ENCODE measurements at regions not wholly inside any gene's neighbourhood (a gene's known extent, or its start where the extent isn't known, plus 50 kb on each side); places are given as distances from the start of the nearest gene placed in this dataset.

DNA sequence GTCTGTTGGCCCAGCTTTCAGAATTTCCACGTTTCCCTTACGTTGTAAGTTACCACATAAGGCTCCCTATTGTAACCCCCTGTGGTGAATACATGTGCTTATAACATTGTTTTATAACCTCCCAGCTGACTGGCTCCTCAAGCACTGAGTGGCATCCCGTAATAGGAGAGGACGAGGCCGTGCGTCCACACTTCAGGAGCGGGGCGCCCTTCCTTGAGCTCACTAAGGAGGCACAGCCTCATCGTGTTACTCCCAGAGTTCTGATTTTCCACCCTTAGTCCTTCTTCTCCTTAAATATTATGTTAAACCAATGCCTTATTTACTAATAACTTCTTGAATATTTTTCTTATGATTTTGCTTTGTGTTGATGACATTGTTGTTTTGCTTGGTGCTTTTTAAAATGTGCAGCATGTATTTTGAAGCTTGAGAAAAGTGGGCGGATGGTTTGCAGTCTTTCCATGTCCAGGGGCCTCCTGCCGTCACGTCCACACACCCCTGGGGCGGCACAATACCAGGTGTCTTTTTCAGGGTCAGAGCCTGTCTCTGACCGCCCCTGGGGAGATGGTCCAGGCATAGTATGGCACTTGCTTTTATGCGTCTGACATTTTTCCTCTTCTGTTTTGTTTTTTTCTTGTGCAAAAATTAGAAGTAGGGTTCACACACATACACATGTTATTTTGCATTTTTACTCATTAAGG, 181.8 kb downstream of the DLL1 start:
- TF ChIP-seq, protein P1, sequence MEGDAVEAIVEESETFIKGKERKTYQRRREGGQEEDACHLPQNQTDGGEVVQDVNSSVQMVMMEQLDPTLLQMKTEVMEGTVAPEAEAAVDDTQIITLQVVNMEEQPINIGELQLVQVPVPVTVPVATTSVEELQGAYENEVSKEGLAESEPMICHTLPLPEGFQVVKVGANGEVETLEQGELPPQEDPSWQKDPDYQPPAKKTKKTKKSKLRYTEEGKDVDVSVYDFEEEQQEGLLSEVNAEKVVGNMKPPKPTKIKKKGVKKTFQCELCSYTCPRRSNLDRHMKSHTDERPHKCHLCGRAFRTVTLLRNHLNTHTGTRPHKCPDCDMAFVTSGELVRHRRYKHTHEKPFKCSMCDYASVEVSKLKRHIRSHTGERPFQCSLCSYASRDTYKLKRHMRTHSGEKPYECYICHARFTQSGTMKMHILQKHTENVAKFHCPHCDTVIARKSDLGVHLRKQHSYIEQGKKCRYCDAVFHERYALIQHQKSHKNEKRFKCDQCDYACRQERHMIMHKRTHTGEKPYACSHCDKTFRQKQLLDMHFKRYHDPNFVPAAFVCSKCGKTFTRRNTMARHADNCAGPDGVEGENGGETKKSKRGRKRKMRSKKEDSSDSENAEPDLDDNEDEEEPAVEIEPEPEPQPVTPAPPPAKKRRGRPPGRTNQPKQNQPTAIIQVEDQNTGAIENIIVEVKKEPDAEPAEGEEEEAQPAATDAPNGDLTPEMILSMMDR (IDR thresholded peaks at IDR 0.05; ENCODE audit: insufficient read depth, low read depth, low read length, missing control alignments), result no peak
- DNase-seq (ENCODE audit: low read depth), result no peak
- H3K4me3 ChIP-seq (ENCODE audit: low read length), result no peak overlapping the region

DNA sequence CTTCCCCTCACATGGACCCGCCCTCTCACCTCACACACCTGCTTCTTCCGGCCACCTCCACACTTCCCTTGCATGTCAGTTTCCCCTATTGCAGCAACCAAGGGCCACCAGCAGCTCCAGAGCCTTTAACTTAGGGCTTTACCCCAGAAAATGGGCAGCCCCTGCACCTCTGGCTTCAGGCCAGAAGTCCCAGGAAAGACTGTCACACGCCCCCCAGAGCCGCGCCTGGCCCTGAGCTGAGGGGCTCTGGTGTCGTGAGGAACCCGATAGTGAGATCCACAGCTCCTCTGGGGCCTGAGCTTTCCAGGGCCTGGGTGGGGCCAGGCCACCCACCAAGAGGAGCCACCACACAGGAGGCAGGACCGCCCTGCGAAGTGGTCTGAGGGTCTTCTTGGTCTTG, 182.4 kb downstream of the DLL1 start:
- DNase-seq (ENCODE audit: low read depth), result no peak

DNA sequence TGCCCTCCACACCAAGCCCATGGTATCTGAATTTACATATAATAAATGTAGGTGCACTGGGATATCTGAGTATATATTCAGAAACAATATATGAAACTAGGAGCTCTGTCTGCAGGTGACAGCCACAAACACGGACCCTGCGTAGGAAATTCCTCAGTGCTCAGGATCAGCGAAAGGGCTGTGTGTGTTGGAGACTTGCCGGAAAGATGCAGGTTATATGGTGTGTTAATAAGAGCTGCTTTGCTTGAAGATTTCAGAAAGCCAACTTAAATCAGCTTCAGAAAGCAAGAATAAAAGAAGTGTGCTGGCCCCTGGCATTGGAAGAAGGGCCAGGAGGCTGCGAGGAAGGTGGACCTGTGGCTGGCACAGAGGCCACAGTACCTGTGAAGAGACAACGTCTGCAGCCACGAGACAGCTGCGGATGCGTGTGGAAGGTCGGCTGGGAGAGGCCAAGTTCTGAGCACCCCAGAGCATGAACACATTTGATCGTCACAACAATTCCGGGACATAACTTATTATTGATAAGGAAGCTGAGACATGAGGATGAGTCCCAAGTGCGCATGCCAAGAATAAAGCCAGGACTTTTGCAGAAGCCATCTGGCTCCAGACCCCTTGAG, 183.2 kb downstream of the DLL1 start:
- TF ChIP-seq, protein P1 (IDR thresholded peaks at IDR 0.05; ENCODE audit: insufficient read depth, low read depth, low read length, missing control alignments), result no peak
- no peak overlapping the region for H3K4me3 ChIP-seq (ENCODE audit: low read length)
- no peak for DNase-seq (ENCODE audit: low read depth)

More for the DNA sequence above, 182.4 kb downstream of the DLL1 start:
- TF ChIP-seq, protein P1 (IDR thresholded peaks at IDR 0.05; ENCODE audit: insufficient read depth, low read depth, low read length, missing control alignments), result no peak
- no peak overlapping the region for H3K4me3 ChIP-seq (ENCODE audit: low read length)

DNA sequence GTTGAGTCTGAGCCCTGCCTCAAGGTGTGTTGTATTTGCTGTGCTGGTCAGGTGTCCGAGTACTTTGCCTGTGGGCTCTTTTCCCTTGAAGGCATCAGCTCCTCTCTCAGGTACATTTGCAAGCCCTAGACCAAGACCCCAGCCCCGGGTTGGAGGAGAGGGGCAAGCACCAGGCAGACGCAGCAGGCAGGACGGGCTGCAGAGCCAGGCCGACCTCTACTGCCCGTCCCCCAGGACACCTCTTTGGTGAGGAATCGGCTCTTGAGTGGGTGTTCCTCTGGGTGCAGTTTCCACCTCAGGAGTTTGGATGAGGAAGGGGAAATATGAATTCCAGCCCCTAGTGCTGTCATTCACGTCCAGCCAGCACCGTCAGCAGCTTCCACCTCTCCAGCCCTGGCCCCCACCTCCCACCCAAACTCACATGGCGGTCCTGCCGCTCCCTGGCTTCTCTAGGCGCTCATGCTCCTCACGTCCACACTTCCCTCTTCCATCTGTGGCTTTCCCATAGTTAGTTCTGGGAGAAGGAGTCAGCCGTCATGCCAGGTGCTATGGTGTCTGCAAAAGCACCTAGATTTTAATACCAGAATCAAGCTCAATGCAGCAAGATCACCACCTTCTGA, 183.9 kb downstream of the DLL1 start:
- TF ChIP-seq, protein P1 (IDR thresholded peaks at IDR 0.05; ENCODE audit: insufficient read depth, low read depth, low read length, missing control alignments), result no peak
- DNase-seq (ENCODE audit: low read depth), result no peak
- H3K4me3 ChIP-seq (ENCODE audit: low read length), result no peak overlapping the region

DNA sequence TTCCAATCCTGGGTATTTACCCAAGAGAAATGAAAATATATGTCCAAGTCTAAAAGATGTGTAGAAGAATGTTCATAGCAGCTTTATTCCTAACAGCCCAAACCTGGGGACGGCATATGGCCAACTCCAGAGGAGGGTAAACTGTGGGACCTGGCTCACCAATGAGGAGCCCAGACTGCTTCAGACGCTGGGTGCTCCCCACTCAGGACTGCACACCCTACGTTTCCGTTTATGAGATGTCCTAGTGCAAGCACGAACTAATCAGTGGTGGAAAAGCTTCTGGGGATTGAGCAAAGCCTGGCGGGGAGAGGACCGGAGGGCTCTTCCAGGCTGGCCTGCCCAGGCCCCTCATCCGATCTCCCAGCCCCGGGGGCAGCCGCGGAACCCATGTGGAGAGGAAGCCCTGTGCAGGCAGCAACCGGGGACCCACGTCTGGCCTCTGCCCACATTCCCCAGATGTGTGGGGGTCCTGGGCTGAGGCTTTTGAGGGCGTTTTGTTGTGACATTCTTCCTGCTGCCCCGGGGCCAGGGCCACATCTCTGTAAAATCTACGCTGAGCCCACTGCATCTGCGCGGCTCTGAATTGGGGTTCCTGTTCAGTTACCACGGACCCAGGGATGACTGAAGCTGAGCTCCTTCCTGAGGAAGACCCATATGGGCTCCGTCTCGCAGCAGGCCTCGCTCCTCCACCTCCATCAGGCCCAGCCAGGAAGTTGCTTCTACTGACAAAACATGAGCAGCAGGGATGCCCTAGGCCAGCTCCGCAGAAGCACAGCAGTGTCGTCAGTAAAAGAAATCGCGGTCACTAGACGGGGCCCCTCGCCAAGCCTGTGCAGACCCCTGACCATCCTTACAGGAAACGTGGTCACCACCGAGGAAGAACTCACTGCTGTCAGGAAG, 188.0 kb downstream of the DLL1 start:
- DNase-seq (ENCODE audit: low read depth), result no peak
- TF ChIP-seq, protein P1 (IDR thresholded peaks at IDR 0.05; ENCODE audit: insufficient read depth, low read depth, low read length, missing control alignments), result no peak
- no peak overlapping the region for H3K4me3 ChIP-seq (ENCODE audit: low read length)

DNA sequence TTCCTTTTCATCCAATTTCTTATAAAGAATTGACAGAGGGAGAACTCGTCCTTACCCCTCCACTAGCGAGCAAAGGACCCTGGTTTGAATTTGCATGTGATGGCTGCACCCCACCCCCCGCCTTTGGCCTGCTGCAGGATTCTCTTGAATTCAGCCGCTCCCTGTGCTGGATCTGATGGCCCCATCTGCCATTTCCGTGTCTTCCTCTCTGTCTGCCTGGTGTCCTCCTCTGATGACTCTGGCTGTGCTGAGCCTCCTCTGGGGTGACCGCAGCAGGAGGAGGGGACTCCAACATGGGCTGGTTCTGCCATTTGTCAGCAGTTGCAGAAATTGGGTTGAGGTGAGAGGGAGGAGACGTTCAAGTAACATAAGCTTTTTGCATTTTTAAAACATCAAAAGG, 188.8 kb downstream of the DLL1 start:
- H3K4me3 ChIP-seq (ENCODE audit: low read length), result no peak overlapping the region
- TF ChIP-seq, protein P1 (IDR thresholded peaks at IDR 0.05; ENCODE audit: insufficient read depth, low read depth, low read length, missing control alignments), result no peak
- DNase-seq (ENCODE audit: low read depth), result no peak

All from epithelial cell of esophagus (primary cell).